NCI-H1417 treated with DMSO at 0.1 percent for 48 hours (cell line): ENCODE measurements at regions not wholly inside any gene's neighbourhood (a gene's known extent, or its start where the extent isn't known, plus 50 kb on each side); places are given as distances from the start of the nearest gene placed in this dataset.

Experiments
- DNase-seq: peaks from one replicate; lab custom pipeline; 2025; lab: John Stamatoyannopoulos, UW

DNA sequence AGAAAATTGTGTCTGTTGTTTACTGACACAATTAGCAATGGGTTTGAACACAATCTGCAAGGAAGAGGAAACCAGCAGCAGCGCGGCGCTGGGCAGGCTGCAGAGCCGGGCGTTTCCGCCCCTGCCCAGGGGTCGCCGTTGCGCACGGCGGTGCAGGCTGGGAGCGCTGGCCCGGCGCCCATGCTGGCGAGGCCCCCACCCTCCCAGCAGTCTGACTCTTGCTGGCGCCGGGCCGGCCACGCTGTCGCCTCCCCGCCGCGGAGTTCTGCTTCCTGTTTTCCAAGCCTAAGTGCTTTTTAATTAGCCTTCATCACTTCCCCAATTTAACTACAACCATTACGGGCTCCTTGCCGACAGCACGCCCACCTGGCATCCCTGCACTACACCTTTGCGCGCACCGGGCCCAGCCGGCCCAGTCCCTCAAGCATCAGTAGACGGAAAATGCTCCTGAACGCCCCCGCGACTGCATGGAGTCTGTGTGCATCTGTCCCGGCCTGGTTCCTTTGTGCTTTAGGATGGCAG lies 212.1 kb downstream of the GXYLT1 start:
- DNase-seq, result peak; percentile 97

DNA sequence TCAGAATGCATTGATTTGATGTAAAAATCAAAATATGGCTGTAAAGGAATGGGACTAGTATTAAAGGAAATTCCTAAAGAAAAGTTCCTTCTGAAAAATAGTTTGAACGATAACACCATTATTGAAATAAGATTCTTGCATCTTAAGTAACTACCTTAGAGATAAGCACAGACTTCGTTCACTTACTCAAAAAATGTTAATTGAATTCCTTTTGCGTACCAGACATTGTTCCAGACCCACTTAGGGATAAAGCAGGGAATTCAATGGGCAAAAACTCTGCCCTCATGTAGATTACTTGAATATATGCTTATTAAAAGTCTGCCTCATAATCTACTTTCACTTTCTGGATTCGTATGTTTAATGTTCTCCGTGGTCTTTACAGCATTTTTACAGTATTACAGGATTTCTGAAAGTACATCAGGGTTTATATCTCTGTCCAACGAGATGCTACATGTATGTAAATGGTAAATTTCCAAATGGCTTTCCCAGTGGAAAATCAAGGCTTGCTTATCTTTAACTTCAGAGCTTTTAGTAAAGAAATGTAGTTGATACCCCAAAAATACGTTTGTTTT lies 213.7 kb downstream of the GXYLT1 start:
- no peak for DNase-seq

- DNase-seq, result no peak
These were observed 220.6 kb downstream of the GXYLT1 start for GRCh38 chr12:41924111-41924510.

DNA sequence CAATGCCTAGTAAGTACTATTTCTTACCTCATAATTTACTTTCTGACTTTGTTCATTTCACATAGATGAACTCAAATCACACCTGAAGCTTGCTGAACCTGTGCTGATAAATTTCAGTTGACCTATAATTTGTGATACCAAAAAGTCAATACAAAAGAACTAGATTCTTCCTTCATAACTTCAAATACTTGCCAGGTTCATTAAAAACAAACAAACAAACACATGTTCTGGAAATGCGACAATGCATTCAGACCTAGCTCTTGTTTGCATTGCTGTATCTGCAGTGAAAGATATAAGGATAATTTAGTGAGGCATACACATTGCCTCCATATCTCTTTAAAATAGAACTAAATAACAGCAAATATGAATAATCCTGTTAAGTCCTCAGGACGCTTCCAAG lies 221.3 kb downstream of the GXYLT1 start:
- no peak for DNase-seq

GRCh38 chr12:41920355-41920754 lies 224.3 kb downstream of the GXYLT1 start:
- DNase-seq, result peak; percentile 99

DNA sequence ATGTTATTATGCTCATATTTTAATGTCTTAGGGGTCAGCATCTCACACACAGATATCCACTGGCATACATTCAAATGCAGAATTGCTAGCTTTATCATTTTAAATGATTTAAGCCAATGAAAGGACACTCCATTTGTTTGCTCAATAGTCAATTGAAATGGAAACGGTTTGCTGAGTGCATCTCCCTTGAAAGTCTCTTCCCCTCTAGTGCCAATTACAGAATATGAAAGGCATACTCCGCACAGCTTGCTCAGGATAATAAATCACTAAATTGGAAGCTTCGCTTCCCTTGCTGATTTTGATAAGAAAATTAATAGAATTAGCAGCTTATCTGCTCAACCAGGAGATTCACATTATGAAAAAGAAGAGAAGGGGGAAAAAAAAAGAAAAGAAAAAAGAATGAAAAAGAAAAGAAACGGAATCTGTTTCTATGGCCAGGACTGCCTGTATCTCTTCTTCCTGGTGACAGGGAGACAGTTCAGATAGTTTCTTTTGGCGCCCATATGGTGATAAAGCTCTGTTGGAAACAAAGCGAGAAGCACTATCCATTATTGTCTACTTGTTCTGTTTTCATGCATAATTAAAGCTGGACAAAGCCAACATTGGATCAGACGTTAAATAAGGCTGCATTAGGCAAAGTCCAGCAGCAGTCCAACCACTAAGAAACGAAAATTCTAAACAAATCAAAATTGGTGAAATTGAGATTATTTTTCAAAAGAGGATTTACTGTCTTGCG lies 225.0 kb downstream of the GXYLT1 start:
- DNase-seq, result peak; percentile 99

DNA sequence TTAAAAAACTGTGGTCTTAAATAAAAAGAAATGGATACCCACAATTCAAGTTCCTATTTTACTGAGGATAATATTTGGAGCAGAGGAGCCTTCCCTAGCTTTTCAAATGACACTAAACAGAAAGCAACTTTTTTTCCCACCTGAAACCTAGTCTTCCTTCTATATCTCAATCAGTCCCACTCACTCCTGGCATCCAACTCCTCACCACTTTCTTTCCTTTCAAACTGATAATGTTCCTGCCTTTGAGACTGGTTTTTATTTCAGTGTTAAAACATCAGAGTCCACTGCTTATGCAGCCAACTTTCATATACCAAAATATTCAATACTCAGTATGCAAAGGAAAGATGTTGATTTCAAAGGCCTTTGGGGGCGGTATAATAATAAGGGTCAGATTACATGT lies 225.6 kb downstream of the GXYLT1 start:
- DNase-seq, result no peak

DNA sequence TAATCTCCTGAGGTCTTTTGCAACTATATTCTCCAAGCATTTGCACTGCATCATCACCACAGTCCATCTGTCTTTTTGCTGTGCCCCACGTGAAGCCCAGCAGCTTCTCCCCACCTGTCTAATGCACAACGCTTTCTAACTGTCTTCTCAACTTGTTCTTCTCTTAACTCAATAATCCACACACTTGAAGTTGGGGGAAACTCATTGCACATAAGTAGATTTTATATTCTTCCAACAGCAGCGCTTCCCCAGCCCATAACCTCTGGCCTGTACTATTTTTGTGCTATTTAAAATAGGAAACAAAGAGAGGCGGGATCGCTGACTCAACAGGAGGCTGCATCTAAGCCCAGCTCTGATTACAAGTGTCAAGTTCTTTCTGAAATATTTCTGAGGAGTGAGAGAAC lies 226.7 kb downstream of the GXYLT1 start:
- DNase-seq, result no peak

DNA sequence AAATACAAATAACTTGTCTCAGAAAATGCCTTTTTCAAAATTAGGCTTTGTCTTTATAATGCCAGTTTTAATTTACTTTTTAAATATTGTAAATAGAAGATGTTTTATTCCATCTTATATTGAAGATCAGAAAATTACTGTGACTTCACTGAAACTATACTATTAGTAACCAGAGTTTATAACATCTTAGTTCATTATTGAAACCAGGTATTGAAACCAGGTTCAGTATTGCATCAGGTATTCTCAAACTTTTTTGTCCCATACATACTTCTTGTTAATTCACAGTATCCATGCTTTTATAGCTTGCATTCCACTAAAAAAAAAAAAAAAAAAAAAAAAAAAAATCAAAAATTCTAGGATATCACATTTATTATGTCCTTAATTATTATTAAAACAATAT lies 227.5 kb downstream of the GXYLT1 start:
- DNase-seq, result no peak

DNA sequence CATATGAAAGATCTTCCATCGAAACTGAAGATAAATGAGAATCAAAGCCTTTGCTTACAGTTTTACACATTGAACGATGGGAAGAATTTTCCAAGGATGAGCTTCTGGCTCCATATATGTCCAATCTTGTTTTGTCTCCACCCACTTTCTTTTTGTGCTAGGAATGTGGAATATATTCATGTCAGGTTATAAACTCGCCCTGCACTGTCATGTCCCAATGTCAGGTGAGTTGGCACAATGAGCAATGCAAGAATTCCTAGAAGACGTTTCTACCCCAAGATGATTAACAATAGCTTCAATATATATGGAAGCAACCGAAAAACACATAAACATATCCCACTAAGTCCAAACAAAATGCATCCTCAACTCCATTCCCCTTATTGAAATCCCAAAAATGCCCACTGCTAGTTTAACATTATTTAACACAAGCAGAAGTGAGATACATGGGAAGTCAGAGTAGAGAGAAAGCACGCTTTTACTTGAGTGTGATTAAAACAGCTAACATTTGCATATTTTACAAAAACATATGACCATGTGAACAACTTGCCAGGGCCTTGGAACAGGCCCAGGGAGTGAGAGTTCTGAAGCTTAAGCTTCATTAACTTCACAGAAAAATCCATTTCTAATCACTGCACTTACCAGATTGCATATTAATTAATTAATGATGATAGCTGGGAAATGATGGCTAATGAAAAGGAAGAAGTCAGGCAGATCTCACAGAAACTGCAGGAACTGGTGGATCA lies 233.9 kb downstream of the GXYLT1 start:
- DNase-seq, result no peak

DNA sequence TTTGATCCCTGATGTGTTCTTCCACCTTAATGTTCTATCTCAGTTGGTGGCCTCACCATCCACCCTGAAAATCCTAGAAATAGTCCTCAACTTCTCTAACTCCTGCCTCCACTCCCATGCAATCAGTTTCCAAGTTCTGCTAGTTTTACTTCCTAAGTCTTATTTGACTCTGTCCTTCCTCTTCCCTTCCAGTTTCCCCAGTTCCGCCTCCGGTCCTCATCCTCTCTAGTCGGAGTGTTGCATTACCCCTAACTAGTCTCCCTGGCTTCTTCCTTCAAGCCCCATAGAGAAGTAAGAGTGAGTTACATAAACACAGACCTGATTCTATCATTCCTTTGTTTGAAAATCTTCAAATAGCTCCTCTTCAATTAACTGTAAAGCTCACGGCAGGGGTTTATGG lies 236.5 kb downstream of the GXYLT1 start:
- no peak for DNase-seq

- DNase-seq, result no peak
These were observed 237.1 kb downstream of the GXYLT1 start for GRCh38 chr12:41907550-41907949.

DNA sequence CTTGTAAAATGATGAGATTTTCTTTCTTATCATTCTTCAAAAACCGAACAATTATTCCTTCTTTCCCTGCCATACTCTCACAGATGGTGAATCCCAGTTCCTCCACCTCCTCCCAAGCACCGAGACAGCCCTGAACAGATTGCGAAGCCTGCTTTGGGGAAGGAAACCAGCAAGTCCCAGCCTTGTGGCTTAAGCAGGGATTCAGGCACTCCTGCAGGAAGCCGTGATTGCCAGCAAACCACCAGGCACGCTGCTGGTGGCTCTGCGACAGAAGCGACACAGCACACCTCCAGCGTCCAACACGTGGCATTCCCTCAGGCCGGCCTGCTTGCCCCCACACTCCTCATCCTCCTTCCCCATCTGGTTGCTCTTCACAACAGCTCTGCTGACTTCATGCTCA lies 237.7 kb downstream of the GXYLT1 start:
- no peak for DNase-seq

GRCh38 chr12:41905759-41906297 lies 238.8 kb downstream of the GXYLT1 start:
- DNase-seq, result no peak

- DNase-seq, result no peak
These were observed 239.5 kb downstream of the GXYLT1 start for GRCh38 chr12:41905073-41905758.

DNA sequence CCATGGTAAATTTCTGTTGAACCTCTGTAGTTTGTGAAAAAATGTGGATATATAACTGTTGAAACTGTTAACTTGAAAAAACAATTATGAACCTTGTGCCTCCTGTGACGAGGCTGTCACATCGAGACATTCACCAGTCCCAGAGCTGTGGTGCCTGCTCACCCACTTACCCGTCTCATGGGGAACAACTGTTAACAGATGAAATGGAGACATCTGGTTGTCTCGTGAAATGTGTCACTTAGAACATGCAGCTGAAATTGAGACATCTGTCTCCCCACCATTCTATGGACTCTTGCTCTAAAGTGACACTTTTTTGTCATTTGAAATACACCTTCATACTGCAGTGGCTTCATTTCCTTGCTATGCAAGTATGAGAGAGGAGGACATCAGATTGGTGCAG lies 240.6 kb downstream of the GXYLT1 start:
- DNase-seq, result no peak

DNA sequence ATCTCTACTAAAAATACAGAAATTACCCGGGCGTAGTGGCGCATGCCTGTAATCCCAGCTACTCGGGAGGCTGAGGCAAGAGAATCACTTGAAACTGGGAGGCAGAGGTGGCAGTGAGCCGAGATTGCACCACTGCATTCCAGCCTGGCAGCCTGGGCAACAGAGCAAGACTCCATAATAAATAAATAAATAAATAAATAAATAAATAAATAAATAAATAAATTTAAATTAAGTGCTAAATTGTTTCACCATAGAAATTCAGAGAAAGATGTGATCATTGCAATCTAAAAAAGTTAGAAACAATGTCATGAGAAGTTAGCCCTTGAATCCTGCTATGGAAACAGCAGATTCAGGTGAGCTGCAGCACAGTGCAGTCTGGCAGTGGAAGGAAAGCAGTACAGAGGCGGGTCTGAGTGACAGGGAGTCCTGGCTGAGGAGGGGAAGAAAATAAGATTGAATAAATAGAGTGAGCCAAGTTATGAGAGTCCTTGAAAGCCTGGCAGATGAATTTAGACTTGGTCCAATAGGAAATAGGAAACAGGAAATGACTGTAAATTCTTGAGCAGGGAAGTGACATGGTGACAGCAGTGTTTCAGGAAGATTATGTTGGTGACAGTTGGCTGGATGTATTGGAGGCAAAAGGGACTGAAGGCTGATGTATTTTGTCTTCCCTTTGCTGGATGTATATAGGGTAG lies 241.5 kb downstream of the GXYLT1 start:
- DNase-seq, result no peak

GRCh38 chr12:41899577-41899976 lies 245.1 kb downstream of the GXYLT1 start:
- DNase-seq, result no peak

DNA sequence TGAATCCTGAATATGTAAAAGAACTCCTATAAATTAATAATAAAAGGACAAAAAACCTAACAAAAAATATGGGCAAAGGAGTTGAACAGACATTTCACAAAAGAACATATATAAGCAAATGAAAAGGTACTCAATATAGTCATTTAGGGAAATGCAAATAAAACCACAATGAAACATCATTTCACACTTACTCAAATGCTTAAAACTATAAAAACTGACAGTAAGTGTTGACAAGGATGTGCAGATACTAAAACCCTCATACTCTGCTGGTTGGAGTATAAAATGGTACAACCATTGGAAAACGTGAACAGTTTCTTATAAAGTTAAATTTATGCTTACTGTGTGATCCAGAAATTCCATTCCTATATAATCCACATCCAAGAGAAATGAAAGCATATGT lies 247.1 kb downstream of the GXYLT1 start:
- DNase-seq, result no peak

DNA sequence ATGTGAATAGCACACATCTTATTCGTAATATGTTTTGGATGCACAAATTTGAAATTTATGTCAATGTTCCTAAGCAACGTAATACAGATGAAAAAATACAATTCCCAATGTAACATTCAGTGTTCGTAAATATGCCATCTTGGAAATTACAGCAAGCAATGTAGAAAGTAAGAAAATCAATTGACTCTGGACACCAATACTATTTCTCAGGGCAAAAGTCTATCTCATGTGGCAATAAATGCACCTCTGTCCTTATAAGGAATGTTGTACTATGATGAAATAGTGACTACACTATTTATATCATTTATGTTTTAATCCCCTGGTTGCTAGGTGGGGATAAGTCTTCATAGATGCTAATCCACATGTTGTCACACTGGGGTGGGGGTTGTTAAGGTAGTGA lies 251.2 kb downstream of the GXYLT1 start:
- DNase-seq, result no peak

- no peak for DNase-seq
These were observed 252.4 kb downstream of the GXYLT1 start for GRCh38 chr12:41892302-41892701.

GRCh38 chr12:41891226-41891625 lies 253.4 kb downstream of the GXYLT1 start:
- DNase-seq, result no peak
